ENCODE measurements at regions not wholly inside any gene's neighbourhood (a gene's known extent, or its start where the extent isn't known, plus 50 kb on each side); places are given as distances from the start of the nearest gene placed in this dataset.

DNA sequence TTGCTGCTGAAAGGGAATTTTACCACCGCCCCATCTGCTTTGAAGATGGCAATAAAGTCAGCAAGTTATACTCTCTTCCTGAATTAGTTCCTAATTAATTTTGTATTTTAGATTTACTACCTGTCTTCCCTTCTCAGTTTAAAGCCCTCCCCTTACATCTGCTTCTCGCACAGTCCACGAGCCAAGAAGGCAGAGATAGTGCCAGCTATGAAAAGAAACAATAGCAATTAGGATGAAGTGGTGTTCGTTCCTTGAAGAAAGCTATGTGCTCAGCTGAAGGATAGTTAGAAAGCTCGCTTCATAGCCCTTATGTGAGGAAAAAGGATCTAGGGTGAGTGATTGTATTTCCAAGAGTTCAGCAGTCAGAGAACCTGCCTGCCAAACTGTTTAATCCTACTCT, 1678.8 kb upstream of the TENM3 start:
- H3K27ac ChIP-seq (ENCODE audit: low read depth, low read length) = no peak overlapping the region
- no peak overlapping the region for H3K4me3 ChIP-seq (ENCODE audit: insufficient read depth, low read length)
- no peaks in the 10 kb centered on the region for H3K9me3 ChIP-seq (ENCODE audit: low read depth, low read length)
- no peak overlapping the region for H2AFZ ChIP-seq (ENCODE audit: low read length)
- DNase-seq (ENCODE audit: insufficient read length, low spot score, missing footprints) = no peak
- no peaks in the 10 kb centered on the region for H3K79me2 ChIP-seq (ENCODE audit: insufficient read depth, low read length)
- no peaks in the 10 kb centered on the region for H3K27me3 ChIP-seq (ENCODE audit: insufficient read depth, low read length)
- H4K20me1 ChIP-seq (ENCODE audit: insufficient read depth, low read length) = no peaks in the 10 kb centered on the region
- no peak overlapping the region for H3K4me2 ChIP-seq (ENCODE audit: insufficient read depth, low read length)
- TF ChIP-seq, protein P1, sequence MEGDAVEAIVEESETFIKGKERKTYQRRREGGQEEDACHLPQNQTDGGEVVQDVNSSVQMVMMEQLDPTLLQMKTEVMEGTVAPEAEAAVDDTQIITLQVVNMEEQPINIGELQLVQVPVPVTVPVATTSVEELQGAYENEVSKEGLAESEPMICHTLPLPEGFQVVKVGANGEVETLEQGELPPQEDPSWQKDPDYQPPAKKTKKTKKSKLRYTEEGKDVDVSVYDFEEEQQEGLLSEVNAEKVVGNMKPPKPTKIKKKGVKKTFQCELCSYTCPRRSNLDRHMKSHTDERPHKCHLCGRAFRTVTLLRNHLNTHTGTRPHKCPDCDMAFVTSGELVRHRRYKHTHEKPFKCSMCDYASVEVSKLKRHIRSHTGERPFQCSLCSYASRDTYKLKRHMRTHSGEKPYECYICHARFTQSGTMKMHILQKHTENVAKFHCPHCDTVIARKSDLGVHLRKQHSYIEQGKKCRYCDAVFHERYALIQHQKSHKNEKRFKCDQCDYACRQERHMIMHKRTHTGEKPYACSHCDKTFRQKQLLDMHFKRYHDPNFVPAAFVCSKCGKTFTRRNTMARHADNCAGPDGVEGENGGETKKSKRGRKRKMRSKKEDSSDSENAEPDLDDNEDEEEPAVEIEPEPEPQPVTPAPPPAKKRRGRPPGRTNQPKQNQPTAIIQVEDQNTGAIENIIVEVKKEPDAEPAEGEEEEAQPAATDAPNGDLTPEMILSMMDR (IDR thresholded peaks at IDR 0.05; ENCODE audit: extremely low read depth, low read depth, low read length) = no peak
- no peaks in the 10 kb centered on the region for H3K4me1 ChIP-seq (ENCODE audit: insufficient read depth, low read length)
- H3K36me3 ChIP-seq (ENCODE audit: insufficient read depth, low read length) = no peaks in the 10 kb centered on the region

DNA sequence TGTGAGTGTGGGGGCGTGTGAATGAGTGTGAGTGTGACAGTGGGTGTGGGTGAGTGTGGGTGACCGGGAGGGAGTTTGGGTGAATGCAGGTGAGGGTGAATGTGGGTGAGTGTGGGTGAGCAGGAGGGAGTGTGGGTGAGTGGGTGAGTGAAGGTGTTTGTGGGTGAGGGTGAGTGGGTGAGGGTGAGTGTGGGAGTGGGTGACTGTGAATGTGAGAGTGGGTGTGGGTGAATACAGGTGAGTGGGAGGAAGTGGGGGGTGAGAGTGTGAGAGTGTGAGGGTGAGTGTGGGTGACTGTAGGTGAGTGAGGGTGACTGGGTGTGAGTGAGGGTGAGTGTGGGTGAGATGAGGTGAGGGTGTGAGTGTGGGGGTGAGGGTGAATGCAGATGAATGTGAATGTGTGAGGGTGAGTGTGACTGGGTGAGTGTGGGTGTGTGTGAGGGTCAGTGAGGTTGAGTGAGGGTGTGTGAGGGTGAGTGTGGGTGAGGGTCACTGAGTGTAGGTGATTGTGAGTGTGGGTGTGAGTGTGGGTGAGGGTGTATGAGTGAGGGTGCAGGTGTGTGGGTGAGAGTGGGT, 1677.3 kb upstream of the TENM3 start:
- TF ChIP-seq, protein P1 (IDR thresholded peaks at IDR 0.05; ENCODE audit: extremely low read depth, low read depth, low read length) = no peak
- H3K36me3 ChIP-seq (ENCODE audit: insufficient read depth, low read length) = no peaks in the 10 kb centered on the region
- no peaks in the 10 kb centered on the region for H3K27me3 ChIP-seq (ENCODE audit: insufficient read depth, low read length)
- H4K20me1 ChIP-seq (ENCODE audit: insufficient read depth, low read length) = no peaks in the 10 kb centered on the region
- H3K9me3 ChIP-seq (ENCODE audit: low read depth, low read length) = no peaks in the 10 kb centered on the region
- no peak overlapping the region for H3K4me2 ChIP-seq (ENCODE audit: insufficient read depth, low read length)
- H3K4me1 ChIP-seq (ENCODE audit: insufficient read depth, low read length) = no peaks in the 10 kb centered on the region
- H3K27ac ChIP-seq (ENCODE audit: low read depth, low read length) = no peak overlapping the region
- no peak overlapping the region for H3K4me3 ChIP-seq (ENCODE audit: insufficient read depth, low read length)
- no peaks in the 10 kb centered on the region for H3K79me2 ChIP-seq (ENCODE audit: insufficient read depth, low read length)
- H2AFZ ChIP-seq (ENCODE audit: low read length) = no peak overlapping the region
- DNase-seq (ENCODE audit: insufficient read length, low spot score, missing footprints) = no peak

DNA sequence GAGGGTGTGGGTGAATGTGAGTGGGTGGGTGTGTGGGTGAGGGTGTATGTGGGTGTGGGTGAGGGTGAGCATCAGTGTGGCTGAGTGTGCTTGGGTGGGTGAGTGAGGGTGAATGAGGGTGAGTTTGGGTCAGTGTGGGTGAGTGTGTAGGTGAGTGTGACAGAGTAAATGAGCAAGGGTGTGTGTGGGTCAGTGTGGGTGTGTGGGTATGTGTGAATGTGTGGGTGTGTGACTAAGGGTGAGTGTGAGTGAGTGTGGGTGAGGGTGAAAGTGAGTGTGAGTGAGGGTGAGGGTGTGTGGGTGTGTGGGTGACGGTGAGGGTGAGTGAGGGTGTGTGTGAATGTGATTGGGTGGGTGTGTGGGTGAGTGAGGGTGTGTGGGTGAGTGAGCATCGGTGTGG, 1676.7 kb upstream of the TENM3 start:
- no peak overlapping the region for H3K4me3 ChIP-seq (ENCODE audit: insufficient read depth, low read length)
- TF ChIP-seq, protein P1 (IDR thresholded peaks at IDR 0.05; ENCODE audit: extremely low read depth, low read depth, low read length) = no peak
- no peak overlapping the region for H3K27ac ChIP-seq (ENCODE audit: low read depth, low read length)
- DNase-seq (ENCODE audit: insufficient read length, low spot score, missing footprints) = no peak
- no peaks in the 10 kb centered on the region for H3K79me2 ChIP-seq (ENCODE audit: insufficient read depth, low read length)
- no peaks in the 10 kb centered on the region for H3K4me1 ChIP-seq (ENCODE audit: insufficient read depth, low read length)
- H3K27me3 ChIP-seq (ENCODE audit: insufficient read depth, low read length) = no peaks in the 10 kb centered on the region
- no peaks in the 10 kb centered on the region for H3K36me3 ChIP-seq (ENCODE audit: insufficient read depth, low read length)
- no peak overlapping the region for H2AFZ ChIP-seq (ENCODE audit: low read length)
- no peak overlapping the region for H3K4me2 ChIP-seq (ENCODE audit: insufficient read depth, low read length)
- no peaks in the 10 kb centered on the region for H4K20me1 ChIP-seq (ENCODE audit: insufficient read depth, low read length)
- H3K9me3 ChIP-seq (ENCODE audit: low read depth, low read length) = no peaks in the 10 kb centered on the region

DNA sequence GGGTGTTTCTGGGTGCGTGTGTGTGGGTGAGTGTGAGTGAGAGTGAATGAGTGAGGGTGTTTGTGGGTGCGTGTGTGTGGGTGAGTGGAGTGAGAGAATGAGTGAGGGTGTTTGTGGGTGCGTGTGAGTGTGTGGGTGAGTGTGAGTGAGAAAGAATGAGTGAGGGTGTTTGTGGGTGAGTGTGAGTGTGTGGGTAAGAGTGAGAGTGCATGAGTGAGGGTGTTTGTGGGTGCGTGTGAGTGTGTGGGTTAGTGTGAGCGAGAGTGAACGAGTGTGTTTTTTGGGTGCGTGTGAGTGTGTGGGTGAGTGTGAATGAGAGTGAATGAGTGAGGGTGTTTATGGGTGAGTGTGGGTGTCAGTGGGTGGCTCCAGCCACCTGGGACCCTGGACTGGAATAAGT, 1676.1 kb upstream of the TENM3 start:
- Histone ChIP-seq H3K4me1 (ENCODE audit: insufficient read depth, low read length) (no peaks in the 10 kb centered on the region), H3K79me2 (ENCODE audit: insufficient read depth, low read length) (no peaks in the 10 kb centered on the region), H3K9me3 (ENCODE audit: low read depth, low read length) (no peaks in the 10 kb centered on the region), H4K20me1 (ENCODE audit: insufficient read depth, low read length) (no peaks in the 10 kb centered on the region), H2AFZ (ENCODE audit: low read length) (no peak overlapping the region), H3K27ac (ENCODE audit: low read depth, low read length) (no peak overlapping the region), H3K4me2 (ENCODE audit: insufficient read depth, low read length) (no peak overlapping the region), H3K36me3 (ENCODE audit: insufficient read depth, low read length) (no peaks in the 10 kb centered on the region), H3K4me3 (ENCODE audit: insufficient read depth, low read length) (no peak overlapping the region), H3K27me3 (ENCODE audit: insufficient read depth, low read length) (no peaks in the 10 kb centered on the region)
- DNase-seq (ENCODE audit: insufficient read length, low spot score, missing footprints) = no peak
- TF ChIP-seq, protein P1 (IDR thresholded peaks at IDR 0.05; ENCODE audit: extremely low read depth, low read depth, low read length) = no peak
